ENCODE measurements at regions not wholly inside any gene's neighbourhood (a gene's known extent, or its start where the extent isn't known, plus 50 kb on each side); places are given as distances from the start of the nearest gene placed in this dataset.

DNA sequence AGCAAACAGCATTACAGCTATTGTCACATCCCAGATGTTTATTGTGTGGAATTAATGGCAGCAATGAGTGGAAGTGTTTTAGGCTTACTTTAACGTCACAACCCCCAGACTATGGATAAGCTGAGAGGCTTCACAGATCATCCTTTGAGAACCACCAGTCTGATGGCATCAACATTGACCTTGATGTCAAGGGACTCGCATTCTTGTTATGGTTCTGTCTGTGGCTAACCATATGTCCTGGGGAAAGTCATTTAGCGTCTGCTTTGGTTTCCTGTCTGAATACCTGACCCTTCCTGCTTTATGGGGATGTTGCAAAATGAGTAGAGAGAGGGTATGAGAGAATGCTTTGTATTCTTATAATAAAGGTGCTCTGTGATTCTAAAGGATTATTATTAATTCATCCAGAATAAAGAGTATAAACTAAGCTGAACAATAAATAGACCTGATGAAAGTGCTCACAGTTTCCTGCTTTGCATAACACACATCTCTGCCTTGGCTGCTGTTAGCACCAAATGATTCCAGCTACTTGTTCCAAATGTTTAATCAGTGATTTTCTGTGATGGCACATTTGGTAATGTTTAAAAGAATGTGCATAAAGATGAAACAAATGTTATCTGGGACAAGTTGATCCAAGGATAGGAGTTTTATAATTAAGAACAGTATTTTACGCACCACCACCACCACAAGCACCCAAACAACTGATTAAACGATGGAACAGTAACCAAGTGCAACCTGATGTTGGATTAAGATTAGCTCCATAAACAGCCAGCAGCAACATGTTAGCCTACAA, 116.9 kb upstream of the LRIG3 start:
- ATAC-seq (peak; percentile 37 to 82 (median 60)), DNase-seq (no peak), FAIRE-seq (no peak)
- Histone ChIP-seq H3K4me3 (no peak overlapping the region), H3K4me1 (peaks cover 0 to 15% (median 15%) of the 10 kb centered on the region in 3 donors), H3K9me3 (no peaks in the 10 kb centered on the region), H3K27me3 (no peaks in the 10 kb centered on the region), H3K36me3 (no peaks in the 10 kb centered on the region), H3K27ac (peak overlapping the region in 2 of 4 donors; percentile 37)
- TF ChIP-seq, protein P1, sequence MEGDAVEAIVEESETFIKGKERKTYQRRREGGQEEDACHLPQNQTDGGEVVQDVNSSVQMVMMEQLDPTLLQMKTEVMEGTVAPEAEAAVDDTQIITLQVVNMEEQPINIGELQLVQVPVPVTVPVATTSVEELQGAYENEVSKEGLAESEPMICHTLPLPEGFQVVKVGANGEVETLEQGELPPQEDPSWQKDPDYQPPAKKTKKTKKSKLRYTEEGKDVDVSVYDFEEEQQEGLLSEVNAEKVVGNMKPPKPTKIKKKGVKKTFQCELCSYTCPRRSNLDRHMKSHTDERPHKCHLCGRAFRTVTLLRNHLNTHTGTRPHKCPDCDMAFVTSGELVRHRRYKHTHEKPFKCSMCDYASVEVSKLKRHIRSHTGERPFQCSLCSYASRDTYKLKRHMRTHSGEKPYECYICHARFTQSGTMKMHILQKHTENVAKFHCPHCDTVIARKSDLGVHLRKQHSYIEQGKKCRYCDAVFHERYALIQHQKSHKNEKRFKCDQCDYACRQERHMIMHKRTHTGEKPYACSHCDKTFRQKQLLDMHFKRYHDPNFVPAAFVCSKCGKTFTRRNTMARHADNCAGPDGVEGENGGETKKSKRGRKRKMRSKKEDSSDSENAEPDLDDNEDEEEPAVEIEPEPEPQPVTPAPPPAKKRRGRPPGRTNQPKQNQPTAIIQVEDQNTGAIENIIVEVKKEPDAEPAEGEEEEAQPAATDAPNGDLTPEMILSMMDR (IDR thresholded peaks at IDR 0.05), result no peak
- intact Hi-C loops (cut with DNase I), result no loop called here
- 46 to 49% methylated on average over 5 of the region's 5 CpGs for WGBS, 2 donors

DNA sequence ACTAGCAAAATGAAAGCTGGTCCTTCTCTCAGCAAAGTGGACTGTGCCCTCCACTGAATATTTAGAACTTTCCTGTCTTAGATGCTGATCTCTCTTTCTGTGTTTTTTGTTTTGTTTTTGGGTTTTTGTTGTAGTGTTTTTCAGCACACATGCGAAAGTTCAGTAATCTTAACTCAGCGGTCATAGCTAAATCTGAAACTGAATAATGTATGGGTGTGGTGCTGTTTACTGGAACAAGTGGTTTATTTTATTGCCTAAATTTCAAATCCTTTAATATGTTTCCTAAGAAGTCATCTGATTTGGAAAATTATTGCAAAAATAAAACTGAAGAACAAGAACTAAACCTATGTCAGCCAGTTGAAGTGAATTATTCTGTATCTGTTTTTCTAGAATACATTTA, 116.0 kb upstream of the LRIG3 start:
- Histone ChIP-seq H3K36me3 (no peaks in the 10 kb centered on the region), H3K9me3 (no peaks in the 10 kb centered on the region), H3K4me3 (no peak overlapping the region), H3K27ac (peak overlapping the region in 1 of 4 donors; percentile 37), H3K4me1 (peaks cover 0 to 22% (median 6%) of the 10 kb centered on the region in 3 donors), H3K27me3 (no peaks in the 10 kb centered on the region)
- TF ChIP-seq, protein P1 (IDR thresholded peaks at IDR 0.05), result no peak
- WGBS, 2 donors, result 95 to 100% methylated on average over 2 of the region's 2 CpGs
- no peak for ATAC-seq
- intact Hi-C loops (cut with DNase I), result no loop called here
- no peak for DNase-seq
- FAIRE-seq, result no peak

DNA sequence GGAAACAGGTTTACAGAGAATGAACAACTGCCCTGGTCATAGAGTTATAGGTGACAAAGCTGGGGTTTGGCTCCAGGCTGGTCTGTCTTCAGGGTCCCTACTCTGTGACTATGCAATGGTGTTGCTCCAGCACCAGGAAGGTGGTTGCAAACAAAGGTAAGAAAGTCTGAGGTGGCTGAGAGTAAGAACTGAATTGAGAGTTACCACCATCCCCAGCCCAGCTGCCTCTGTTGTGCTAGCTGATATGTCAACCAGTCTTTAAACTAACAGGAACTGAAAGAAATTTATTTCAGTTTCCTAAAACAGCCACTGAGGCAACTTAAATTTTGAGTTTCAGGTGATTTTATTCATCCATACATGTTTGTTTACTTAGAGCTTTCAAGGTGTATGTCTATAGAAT, 111.0 kb upstream of the LRIG3 start:
- ATAC-seq, result peak in 1 of 4 donors; percentile 2
- TF ChIP-seq, protein P1 (IDR thresholded peaks at IDR 0.05), result no peak
- Histone ChIP-seq H3K36me3 (no peaks in the 10 kb centered on the region), H3K4me1 (peaks cover 4 to 22% (median 16%) of the 10 kb centered on the region in 3 donors), H3K4me3 (no peak overlapping the region), H3K27me3 (no peaks in the 10 kb centered on the region), H3K9me3 (no peaks in the 10 kb centered on the region), H3K27ac (no peak overlapping the region)
- no peak for DNase-seq
- FAIRE-seq, result no peak
- intact Hi-C loops (cut with DNase I), result no loop called here

DNA sequence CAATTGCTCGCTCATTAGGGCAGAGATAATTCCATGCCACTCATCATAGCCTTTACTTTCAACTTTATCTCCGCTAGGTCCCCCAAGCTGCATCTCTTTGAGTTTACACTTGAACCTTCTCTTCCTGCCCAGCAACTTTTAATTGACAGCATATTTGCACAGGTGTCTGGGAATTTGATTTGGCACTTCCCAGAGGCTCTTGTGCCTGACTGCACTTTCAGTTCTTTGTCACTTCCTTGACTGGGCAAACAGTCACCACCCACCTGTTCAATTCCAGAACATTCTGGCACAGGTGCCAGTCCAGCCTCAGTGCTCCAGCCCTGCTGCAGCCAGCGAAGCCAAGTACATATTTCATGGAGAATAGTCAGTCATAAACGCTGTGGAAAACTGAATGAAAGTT, 110.1 kb upstream of the LRIG3 start:
- FAIRE-seq, result peak; percentile 20
- peak; percentile 98 to 99 (median 98) for ATAC-seq
- no peak overlapping the region for H3K4me3 ChIP-seq
- peaks cover 4 to 21% (median 16%) of the 10 kb centered on the region in 3 donors for H3K4me1 ChIP-seq
- no peaks in the 10 kb centered on the region for H3K9me3 ChIP-seq
- intact Hi-C loops (cut with DNase I), result no loop called here
- H3K36me3 ChIP-seq, result no peaks in the 10 kb centered on the region
- DNase-seq, result peak; percentile 63 to 88 (median 82)
- TF ChIP-seq, protein P1 (IDR thresholded peaks at IDR 0.05), result no peak
- no peaks in the 10 kb centered on the region for H3K27me3 ChIP-seq
- WGBS, 2 donors, result 25 to 34% methylated on average over 4 of the region's 4 CpGs
- H3K27ac ChIP-seq, result peak overlapping the region in 3 of 4 donors; percentile 4 to 63 (median 42)

DNA sequence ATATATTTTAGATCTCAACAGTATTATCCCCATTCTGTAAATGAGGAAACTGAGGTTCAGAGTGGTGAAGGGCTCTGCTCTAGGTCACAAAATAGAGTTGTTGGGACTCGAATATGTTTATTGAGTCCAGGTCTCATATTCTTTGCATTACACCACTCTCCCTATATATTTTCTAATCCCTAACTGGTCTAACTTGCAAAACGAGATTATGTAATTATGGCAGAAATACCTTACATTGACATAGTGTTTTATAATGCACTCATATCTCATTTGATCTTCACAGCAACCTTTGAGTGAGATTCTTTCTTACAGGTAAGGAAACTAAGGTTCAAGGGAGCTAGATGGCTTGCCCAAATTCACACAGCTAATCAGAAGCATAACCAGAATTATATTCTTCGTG, 106.9 kb upstream of the LRIG3 start:
- intact Hi-C loops (cut with DNase I), result no loop called here
- H3K4me1 ChIP-seq, result peaks cover 4 to 30% (median 23%) of the 10 kb centered on the region in 3 donors
- ATAC-seq (no peak), DNase-seq (no peak), FAIRE-seq (no peak)
- H3K36me3 ChIP-seq, result no peaks in the 10 kb centered on the region
- no peak overlapping the region for H3K4me3 ChIP-seq
- no peaks in the 10 kb centered on the region for H3K9me3 ChIP-seq
- no peak overlapping the region for H3K27ac ChIP-seq
- WGBS, 2 donors, result 77 to 85% methylated on average over 3 of the region's 3 CpGs
- TF ChIP-seq, protein P1 (IDR thresholded peaks at IDR 0.05), result no peak
- H3K27me3 ChIP-seq, result no peaks in the 10 kb centered on the region

Measured in pancreas (tissue), 10 donors.